ENCODE measurements at regions not wholly inside any gene's neighbourhood (a gene's known extent, or its start where the extent isn't known, plus 50 kb on each side); places are given as distances from the start of the nearest gene placed in this dataset.

- H2AFZ ChIP-seq (ENCODE audit: low read depth), result no peak overlapping the region
- no peak overlapping the region for H3K4me2 ChIP-seq
- no peaks in the 10 kb centered on the region for H4K20me1 ChIP-seq (ENCODE audit: insufficient read depth)
- H3K4me3 ChIP-seq (IDR thresholded peaks at IDR 0.05; ENCODE audit: insufficient read depth, low read depth, low read length), result no peak overlapping the region
- no peaks in the 10 kb centered on the region for H3K4me1 ChIP-seq (ENCODE audit: low read depth, poor library complexity, severe bottlenecking)
- no peaks in the 10 kb centered on the region for H3K79me2 ChIP-seq (ENCODE audit: insufficient read depth, low read depth)
- no peak overlapping the region for H3K9ac ChIP-seq
- H3K36me3 ChIP-seq (ENCODE audit: insufficient read depth), result no peaks in the 10 kb centered on the region
- H3K27ac ChIP-seq, result no peak overlapping the region
- no peaks in the 10 kb centered on the region for H3K27me3 ChIP-seq (ENCODE audit: insufficient read depth, low read depth)
- TF ChIP-seq, protein P1, sequence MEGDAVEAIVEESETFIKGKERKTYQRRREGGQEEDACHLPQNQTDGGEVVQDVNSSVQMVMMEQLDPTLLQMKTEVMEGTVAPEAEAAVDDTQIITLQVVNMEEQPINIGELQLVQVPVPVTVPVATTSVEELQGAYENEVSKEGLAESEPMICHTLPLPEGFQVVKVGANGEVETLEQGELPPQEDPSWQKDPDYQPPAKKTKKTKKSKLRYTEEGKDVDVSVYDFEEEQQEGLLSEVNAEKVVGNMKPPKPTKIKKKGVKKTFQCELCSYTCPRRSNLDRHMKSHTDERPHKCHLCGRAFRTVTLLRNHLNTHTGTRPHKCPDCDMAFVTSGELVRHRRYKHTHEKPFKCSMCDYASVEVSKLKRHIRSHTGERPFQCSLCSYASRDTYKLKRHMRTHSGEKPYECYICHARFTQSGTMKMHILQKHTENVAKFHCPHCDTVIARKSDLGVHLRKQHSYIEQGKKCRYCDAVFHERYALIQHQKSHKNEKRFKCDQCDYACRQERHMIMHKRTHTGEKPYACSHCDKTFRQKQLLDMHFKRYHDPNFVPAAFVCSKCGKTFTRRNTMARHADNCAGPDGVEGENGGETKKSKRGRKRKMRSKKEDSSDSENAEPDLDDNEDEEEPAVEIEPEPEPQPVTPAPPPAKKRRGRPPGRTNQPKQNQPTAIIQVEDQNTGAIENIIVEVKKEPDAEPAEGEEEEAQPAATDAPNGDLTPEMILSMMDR (conservative IDR thresholded peaks at IDR 0.05; ENCODE audit: low read depth, low read length), result no peak
Observed at GRCh38 chr11:93032580-93032979, 63.1 kb downstream of the MTNR1B start.

- Histone ChIP-seq H4K20me1 (ENCODE audit: insufficient read depth) (no peaks in the 10 kb centered on the region), H2AFZ (ENCODE audit: low read depth) (no peak overlapping the region), H3K4me1 (ENCODE audit: low read depth, poor library complexity, severe bottlenecking) (no peaks in the 10 kb centered on the region), H3K27me3 (ENCODE audit: insufficient read depth, low read depth) (no peaks in the 10 kb centered on the region), H3K4me3 (IDR thresholded peaks at IDR 0.05; ENCODE audit: insufficient read depth, low read depth, low read length) (no peak overlapping the region), H3K4me2 (no peak overlapping the region), H3K79me2 (ENCODE audit: insufficient read depth, low read depth) (no peaks in the 10 kb centered on the region), H3K27ac (no peak overlapping the region), H3K36me3 (ENCODE audit: insufficient read depth) (no peaks in the 10 kb centered on the region), H3K9ac (no peak overlapping the region)
- TF ChIP-seq, protein P1 (conservative IDR thresholded peaks at IDR 0.05; ENCODE audit: low read depth, low read length), result no peak
Observed at GRCh38 chr11:93033093-93033492, 63.6 kb downstream of the MTNR1B start.

- Histone ChIP-seq H3K27ac (no peak overlapping the region), H4K20me1 (ENCODE audit: insufficient read depth) (no peaks in the 10 kb centered on the region), H3K4me2 (no peak overlapping the region), H3K9ac (no peak overlapping the region), H3K36me3 (ENCODE audit: insufficient read depth) (no peaks in the 10 kb centered on the region), H2AFZ (ENCODE audit: low read depth) (no peak overlapping the region), H3K4me1 (ENCODE audit: low read depth, poor library complexity, severe bottlenecking) (no peaks in the 10 kb centered on the region), H3K4me3 (IDR thresholded peaks at IDR 0.05; ENCODE audit: insufficient read depth, low read depth, low read length) (no peak overlapping the region), H3K79me2 (ENCODE audit: insufficient read depth, low read depth) (no peaks in the 10 kb centered on the region), H3K27me3 (ENCODE audit: insufficient read depth, low read depth) (no peaks in the 10 kb centered on the region)
- TF ChIP-seq, protein P1 (conservative IDR thresholded peaks at IDR 0.05; ENCODE audit: low read depth, low read length), result no peak
Observed at GRCh38 chr11:93034031-93034722, 64.7 kb downstream of the MTNR1B start.

DNA sequence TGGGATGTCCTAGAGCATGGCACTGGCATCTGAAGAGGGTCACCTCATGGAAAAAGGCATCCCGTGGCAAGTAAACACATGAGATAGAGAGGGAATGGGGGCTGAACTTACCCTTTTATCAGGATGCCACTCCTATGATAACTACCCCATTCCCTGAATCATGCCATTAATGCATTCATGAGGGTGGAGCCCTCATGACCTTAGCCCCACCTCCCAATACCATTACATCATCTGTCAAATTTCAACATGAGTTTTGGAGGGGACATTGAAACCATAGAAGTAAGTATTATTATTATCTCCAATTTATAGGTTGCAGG, 65.2 kb downstream of the MTNR1B start:
- H3K27me3 ChIP-seq (ENCODE audit: insufficient read depth, low read depth), result no peaks in the 10 kb centered on the region
- no peaks in the 10 kb centered on the region for H3K4me1 ChIP-seq (ENCODE audit: low read depth, poor library complexity, severe bottlenecking)
- no peaks in the 10 kb centered on the region for H4K20me1 ChIP-seq (ENCODE audit: insufficient read depth)
- no peaks in the 10 kb centered on the region for H3K79me2 ChIP-seq (ENCODE audit: insufficient read depth, low read depth)
- H2AFZ ChIP-seq (ENCODE audit: low read depth), result no peak overlapping the region
- TF ChIP-seq, protein P1 (conservative IDR thresholded peaks at IDR 0.05; ENCODE audit: low read depth, low read length), result no peak
- no peak overlapping the region for H3K9ac ChIP-seq
- H3K27ac ChIP-seq, result no peak overlapping the region
- H3K4me3 ChIP-seq (IDR thresholded peaks at IDR 0.05; ENCODE audit: insufficient read depth, low read depth, low read length), result no peak overlapping the region
- H3K36me3 ChIP-seq (ENCODE audit: insufficient read depth), result no peaks in the 10 kb centered on the region
- no peak overlapping the region for H3K4me2 ChIP-seq

Measured in KMS-11 (cell line).